Activated T-helper 1 cell treated with anti-CD3 and anti-CD28 coated beads, Interleukin-12 subunit alpha, Interleukin-12 subunit beta, Interleukin-2, Interleukin-4 antibody, amounts not matched to agents 30 ng/mL and 10 ng/mL and 1 ng/mL, durations not matched to agents 14 hours and 24 hours and 36 hours (primary cell): ENCODE measurements at regions not wholly inside any gene's neighbourhood (a gene's known extent, or its start where the extent isn't known, plus 50 kb on each side); places are given as distances from the start of the nearest gene placed in this dataset.

Experiments used
- DNase-seq: peaks from one replicate; pipeline ENCODE4 v3.0.0; 2021; ENCODE audit warnings: low spot score
- H3K27ac Mint-ChIP-seq: one replicate; pipeline ENCODE4 v1.8.0; 2021; ENCODE audit warnings: mild to moderate bottlenecking, mixed read lengths
- H3K27me3 Mint-ChIP-seq: one replicate; pipeline ENCODE4 v1.8.0; 2022; ENCODE audit warnings: mild to moderate bottlenecking, moderate library complexity, mixed read lengths; ENCODE audit not compliant: insufficient read depth
- H3K36me3 Mint-ChIP-seq: one replicate; pipeline ENCODE4 v1.8.0; 2021; ENCODE audit warnings: low read depth, mixed read lengths
- H3K4me1 Mint-ChIP-seq: one replicate; pipeline ENCODE4 v1.8.0; 2021; ENCODE audit warnings: low read depth, mixed read lengths
- H3K4me3 Mint-ChIP-seq: one replicate; pipeline ENCODE4 v1.8.0; 2021; ENCODE audit warnings: mild to moderate bottlenecking, moderate library complexity, mixed read lengths
- H3K9me3 Mint-ChIP-seq: one replicate; pipeline ENCODE4 v1.8.0; 2021; ENCODE audit warnings: mixed read lengths
- intact Hi-C: fragments of 100-400 bp; cut with micrococcal nuclease; formaldehyde crosslinking; loops from one replicate; pipeline ENCODE4 v1.15.1; 2024

DNA sequence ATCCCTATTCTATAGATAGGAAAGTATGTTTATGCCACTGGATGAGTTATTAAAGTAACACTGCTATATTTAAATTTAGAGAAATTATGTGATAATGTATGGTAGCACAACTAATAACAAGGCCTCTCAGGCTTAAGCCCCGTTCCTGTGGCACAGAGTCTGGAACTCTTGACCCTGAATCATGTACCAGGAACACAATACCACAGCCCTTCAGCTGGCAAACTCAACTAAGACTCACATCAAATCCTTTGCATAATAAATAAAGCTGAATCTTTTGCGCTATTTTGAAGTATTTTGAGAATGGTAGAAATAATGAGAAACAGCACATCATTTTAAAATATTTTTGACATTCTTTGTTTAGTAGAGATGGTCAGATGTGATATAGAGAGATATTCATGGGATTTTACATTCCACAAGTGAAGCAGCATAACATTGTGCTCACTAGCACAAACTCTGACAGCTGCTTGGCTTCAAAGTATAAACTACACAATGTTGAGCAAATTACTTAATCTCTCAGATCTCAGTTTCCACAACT, 478.4 kb upstream of the FAM241A start:
- Mint-ChIP-seq H3K27me3 (no peaks in the 10 kb centered on the region), H3K9me3 (no peaks in the 10 kb centered on the region), H3K4me3 (no peak overlapping the region), H3K27ac (no peak overlapping the region), H3K4me1 (no peaks in the 10 kb centered on the region), H3K36me3 (no peaks in the 10 kb centered on the region)
- DNase-seq = no peak
- intact Hi-C loops = no loop called here

DNA sequence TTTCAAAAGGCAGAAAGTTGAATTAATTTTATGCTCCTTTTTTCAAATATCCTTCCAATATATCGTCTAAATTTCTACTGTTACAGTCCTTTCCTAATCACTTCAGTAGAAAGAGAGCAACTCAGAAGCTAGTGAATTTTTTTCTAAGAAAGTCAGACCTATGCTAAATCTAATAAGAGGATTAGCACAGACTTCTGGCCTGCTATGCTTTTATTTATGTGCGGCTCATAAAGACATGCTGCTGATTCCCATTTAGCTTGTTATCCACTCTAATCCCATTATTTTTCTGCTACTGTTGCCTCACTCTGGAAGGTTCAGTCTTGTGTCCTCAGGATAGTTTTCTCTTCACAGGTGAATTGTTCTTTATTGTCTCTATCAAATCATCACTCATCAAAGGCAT, 473.5 kb upstream of the FAM241A start:
- Mint-ChIP-seq H3K9me3 (no peaks in the 10 kb centered on the region), H3K27ac (no peak overlapping the region), H3K4me3 (no peak overlapping the region), H3K36me3 (no peaks in the 10 kb centered on the region), H3K27me3 (no peaks in the 10 kb centered on the region), H3K4me1 (no peaks in the 10 kb centered on the region)
- intact Hi-C loops = no loop called here
- DNase-seq = no peak

DNA sequence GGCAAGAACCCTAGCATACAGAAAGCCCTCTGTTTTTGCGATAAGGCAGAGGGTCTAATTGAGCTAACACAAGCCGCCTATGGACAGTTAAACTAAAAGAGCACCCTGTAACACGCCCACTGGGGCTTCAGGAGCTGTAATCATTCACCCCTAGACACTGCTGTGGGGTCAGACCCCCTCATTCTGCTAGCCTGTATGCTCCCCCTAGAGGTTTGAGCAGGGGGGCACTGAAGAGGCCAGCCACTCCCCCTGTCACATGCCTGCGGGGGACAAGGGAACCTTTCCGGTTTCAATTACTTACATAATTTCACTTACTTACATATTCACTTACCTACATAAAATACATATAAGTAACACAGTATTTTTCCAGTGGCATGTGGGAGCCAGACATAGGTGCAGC, 469.5 kb upstream of the FAM241A start:
- intact Hi-C loops = no loop called here
- Mint-ChIP-seq H3K4me1 (no peaks in the 10 kb centered on the region), H3K9me3 (no peaks in the 10 kb centered on the region), H3K27ac (no peak overlapping the region), H3K27me3 (no peaks in the 10 kb centered on the region), H3K36me3 (no peaks in the 10 kb centered on the region), H3K4me3 (no peak overlapping the region)
- no peak for DNase-seq

DNA sequence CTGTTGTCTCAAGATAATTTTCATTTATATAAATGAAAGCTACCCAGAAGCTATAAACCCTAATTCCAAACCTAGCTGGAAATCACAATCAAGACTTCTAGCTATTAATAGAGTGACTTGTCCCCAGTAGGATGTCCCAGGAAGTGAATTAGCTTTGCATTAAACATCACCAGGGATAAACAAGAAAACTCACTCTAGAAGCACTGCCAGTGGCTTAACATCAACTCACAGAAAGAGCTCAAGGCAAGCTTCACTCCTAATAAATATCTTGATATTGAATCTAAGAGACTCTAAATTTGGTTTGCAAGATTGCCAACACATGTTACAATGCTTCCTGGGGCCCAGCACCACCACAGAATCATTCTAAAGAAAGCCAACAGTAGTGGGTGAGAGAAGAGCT, 468.7 kb upstream of the FAM241A start:
- no peaks in the 10 kb centered on the region for H3K9me3 Mint-ChIP-seq
- no peaks in the 10 kb centered on the region for H3K4me1 Mint-ChIP-seq
- H3K4me3 Mint-ChIP-seq = no peak overlapping the region

DNA sequence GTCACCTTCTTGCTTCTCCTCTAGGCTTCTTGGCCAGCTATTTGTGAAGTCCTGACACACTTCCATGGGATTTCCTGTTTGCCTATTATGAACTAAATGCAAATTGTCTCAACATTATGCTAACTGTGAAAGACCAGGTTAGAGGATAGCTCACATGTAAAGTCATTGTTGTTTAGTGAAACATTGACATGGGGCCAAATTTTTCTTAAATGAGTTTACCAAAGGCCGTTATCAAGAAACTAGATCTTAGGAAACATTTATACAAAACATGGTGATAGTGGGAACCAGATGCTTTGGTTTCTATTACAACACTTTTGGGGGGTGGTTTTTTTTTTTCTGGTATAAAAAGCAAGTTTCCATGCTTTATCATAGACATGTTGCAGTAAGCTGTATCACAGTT, 466.8 kb upstream of the FAM241A start:
- intact Hi-C loops = no loop called here
- Mint-ChIP-seq H3K27me3 (no peaks in the 10 kb centered on the region), H3K9me3 (no peaks in the 10 kb centered on the region), H3K4me1 (no peaks in the 10 kb centered on the region), H3K36me3 (no peaks in the 10 kb centered on the region), H3K4me3 (no peak overlapping the region), H3K27ac (no peak overlapping the region)
- DNase-seq = no peak

More for the DNA sequence above, 468.7 kb upstream of the FAM241A start:
- Mint-ChIP-seq H3K36me3 (no peaks in the 10 kb centered on the region), H3K27ac (no peak overlapping the region), H3K27me3 (no peaks in the 10 kb centered on the region)
- intact Hi-C loops = no loop called here
- DNase-seq = no peak

DNA sequence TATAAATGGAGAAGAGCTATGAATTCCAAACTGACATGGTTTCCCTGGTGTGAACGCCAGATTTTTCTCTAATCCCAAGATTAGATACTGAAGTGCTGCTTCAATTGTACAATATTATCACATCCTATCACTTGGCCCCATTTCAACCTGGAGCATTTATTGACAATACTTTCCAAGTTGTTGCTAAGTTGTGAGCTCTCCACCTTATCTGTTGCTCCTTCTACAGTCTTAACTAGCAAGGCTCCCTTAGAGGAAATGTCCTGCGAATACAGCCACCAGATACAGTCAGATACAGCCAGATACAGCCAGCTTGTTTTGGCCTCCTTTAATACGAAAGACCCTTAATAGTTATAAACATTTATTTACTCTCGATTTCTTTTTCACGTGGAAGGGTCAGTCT, 466.3 kb upstream of the FAM241A start:
- no peaks in the 10 kb centered on the region for H3K4me1 Mint-ChIP-seq
- no peaks in the 10 kb centered on the region for H3K27me3 Mint-ChIP-seq
- H3K36me3 Mint-ChIP-seq = no peaks in the 10 kb centered on the region
- intact Hi-C loops = no loop called here
- no peak overlapping the region for H3K27ac Mint-ChIP-seq
- DNase-seq = no peak
- H3K4me3 Mint-ChIP-seq = no peak overlapping the region
- H3K9me3 Mint-ChIP-seq = no peaks in the 10 kb centered on the region

DNA sequence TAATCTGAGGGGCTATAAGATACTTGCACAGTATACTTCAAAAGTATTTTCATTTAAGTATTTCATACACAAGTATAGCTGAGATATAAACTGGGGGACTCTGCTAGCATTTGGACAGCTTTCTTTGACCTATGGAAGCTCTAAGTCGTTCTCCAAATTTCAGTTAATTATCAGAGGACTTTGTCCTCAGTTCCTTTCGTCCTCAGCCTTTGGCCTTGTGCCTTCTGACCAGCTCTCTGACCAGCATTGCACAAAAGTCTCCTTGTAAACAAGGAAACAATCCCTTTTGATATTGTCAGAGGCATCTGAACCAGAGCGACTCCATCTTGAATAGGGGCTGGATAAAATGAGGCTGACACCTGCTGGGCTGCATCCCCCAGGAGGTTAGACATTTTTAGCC, 464.0 kb upstream of the FAM241A start:
- intact Hi-C loops = no loop called here
- H3K4me3 Mint-ChIP-seq = no peak overlapping the region
- no peaks in the 10 kb centered on the region for H3K27me3 Mint-ChIP-seq
- no peaks in the 10 kb centered on the region for H3K9me3 Mint-ChIP-seq
- DNase-seq = no peak
- no peak overlapping the region for H3K27ac Mint-ChIP-seq
- no peaks in the 10 kb centered on the region for H3K36me3 Mint-ChIP-seq
- H3K4me1 Mint-ChIP-seq = no peaks in the 10 kb centered on the region

DNA sequence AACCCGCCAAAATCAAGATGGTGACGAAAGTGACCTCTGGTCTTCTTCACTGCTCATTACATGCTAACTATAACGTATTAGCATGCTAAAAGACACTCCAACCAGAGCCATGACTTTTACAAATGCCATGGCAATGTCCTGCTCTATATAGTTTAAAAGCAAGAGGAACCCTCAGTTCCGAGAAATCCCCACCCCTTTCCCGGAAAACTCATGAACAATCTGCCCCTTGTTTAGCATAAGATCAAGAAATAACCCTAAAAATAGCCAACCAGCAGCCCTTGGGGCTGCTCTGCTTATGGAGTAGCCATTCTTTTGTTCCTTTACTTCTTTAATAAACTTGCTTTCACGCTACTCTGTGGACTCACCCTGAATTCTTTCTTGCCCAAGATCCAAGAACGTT, 463.5 kb upstream of the FAM241A start:
- Mint-ChIP-seq H3K27me3 (no peaks in the 10 kb centered on the region), H3K27ac (no peak overlapping the region), H3K4me3 (no peak overlapping the region), H3K36me3 (no peaks in the 10 kb centered on the region), H3K4me1 (no peaks in the 10 kb centered on the region), H3K9me3 (no peaks in the 10 kb centered on the region)
- intact Hi-C loops = no loop called here
- no peak for DNase-seq

DNA sequence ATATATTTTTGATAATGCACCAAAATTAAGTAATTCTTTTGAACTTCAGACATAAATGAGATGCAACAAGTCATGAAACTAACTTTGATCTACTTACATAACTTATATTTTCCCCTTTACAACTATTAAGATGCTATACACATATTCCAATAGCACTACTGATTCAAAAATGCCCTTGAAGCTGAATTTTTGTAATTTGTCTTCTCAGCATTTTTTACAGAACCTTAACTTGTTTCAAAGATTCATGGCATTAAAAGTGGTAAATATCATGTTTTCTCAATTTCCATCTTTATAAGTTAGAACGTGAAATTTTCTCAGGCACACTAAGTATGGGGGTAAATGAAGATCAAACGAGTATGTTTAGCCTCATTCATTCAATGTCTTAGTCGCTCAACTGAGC, 460.0 kb upstream of the FAM241A start:
- no peaks in the 10 kb centered on the region for H3K9me3 Mint-ChIP-seq
- H3K36me3 Mint-ChIP-seq = no peaks in the 10 kb centered on the region
- H3K27ac Mint-ChIP-seq = no peak overlapping the region
- DNase-seq = no peak
- no peaks in the 10 kb centered on the region for H3K27me3 Mint-ChIP-seq
- no peaks in the 10 kb centered on the region for H3K4me1 Mint-ChIP-seq
- intact Hi-C loops = no loop called here
- no peak overlapping the region for H3K4me3 Mint-ChIP-seq

DNA sequence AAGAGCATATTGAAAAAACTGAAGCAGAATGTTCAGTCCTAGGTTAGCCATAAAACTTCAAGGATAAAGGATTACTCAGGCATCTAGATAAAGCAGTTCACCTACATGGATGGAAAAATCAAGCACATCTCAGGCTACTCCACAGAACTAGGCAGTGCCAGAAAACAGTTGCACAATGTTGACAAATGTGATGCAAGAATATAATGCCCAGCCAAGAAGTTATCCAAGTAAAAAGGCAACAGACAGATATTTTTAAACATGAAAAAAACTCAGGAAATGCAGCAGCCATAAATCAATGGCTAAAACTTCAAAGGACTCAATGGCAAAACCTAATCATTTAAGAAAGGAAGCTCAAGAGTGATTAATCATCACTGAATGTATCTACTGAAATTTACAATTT, 456.0 kb upstream of the FAM241A start:
- Mint-ChIP-seq H3K4me1 (no peaks in the 10 kb centered on the region), H3K27ac (no peak overlapping the region), H3K9me3 (no peaks in the 10 kb centered on the region), H3K27me3 (no peaks in the 10 kb centered on the region), H3K4me3 (no peak overlapping the region), H3K36me3 (no peaks in the 10 kb centered on the region)
- no peak for DNase-seq
- intact Hi-C loops = no loop called here

DNA sequence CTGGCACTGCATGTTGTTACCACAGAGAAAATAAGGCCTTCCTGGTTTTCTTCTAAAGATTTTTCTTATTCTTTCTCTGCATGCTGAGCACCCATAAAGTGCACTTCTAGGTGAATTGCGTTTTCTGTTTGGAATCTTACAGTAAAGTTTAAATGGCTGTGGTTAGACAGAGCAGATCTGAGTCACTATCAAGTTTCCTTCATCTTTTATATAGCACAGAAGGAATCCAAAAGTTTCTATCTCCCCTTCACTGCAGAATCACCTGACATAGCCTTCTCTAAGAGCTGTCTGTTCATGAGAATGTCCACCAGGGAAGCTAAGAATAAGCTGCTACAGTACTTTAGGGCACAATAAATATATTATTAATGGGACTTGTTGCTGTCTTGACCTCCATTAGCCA, 455.5 kb upstream of the FAM241A start:
- Mint-ChIP-seq H3K9me3 (no peaks in the 10 kb centered on the region), H3K27ac (no peak overlapping the region), H3K4me1 (no peaks in the 10 kb centered on the region), H3K36me3 (no peaks in the 10 kb centered on the region), H3K27me3 (no peaks in the 10 kb centered on the region), H3K4me3 (no peak overlapping the region)
- DNase-seq = no peak
- intact Hi-C loops = no loop called here

DNA sequence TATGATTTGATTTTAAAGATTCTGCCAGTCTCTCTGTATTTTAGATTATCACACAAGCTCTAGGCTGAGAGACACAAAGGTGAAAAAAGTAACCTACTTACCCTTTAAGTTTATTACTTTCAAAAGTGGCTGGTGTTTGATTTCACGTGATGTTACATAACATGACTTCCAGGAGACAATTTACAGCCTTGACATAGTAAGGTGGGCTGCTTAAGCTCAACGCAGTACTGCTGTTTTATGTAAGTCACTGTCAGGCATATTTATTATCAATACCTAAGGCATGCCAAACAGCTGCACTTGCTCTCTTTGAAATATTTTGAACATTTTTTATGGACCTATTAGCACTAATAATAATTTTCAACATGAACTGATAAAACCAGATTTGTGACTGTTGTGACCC, 451.5 kb upstream of the FAM241A start:
- intact Hi-C loops = no loop called here
- no peaks in the 10 kb centered on the region for H3K36me3 Mint-ChIP-seq

DNA sequence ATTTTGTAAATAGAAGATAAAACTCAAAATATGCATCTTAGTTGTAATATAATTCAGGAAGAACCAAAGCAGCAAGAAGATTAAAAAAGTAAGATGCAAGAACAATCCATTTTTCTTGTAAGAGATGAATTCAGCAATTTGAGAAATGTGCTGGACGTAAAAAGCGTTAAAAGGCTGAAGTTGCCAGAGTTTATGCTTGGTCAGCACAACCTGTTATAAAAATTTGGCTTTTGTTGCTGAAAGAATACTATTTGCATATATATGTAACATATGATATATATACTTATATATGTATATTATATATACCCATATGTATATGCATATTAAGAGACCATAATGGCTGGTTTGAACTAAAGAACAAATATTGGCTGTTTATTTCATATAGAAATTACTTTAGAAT, 449.6 kb upstream of the FAM241A start:
- intact Hi-C loops = no loop called here
- Mint-ChIP-seq H3K4me3 (no peak overlapping the region), H3K36me3 (no peaks in the 10 kb centered on the region), H3K27ac (no peak overlapping the region), H3K4me1 (no peaks in the 10 kb centered on the region), H3K27me3 (no peaks in the 10 kb centered on the region), H3K9me3 (no peaks in the 10 kb centered on the region)
- DNase-seq = no peak

More for the DNA sequence above, 451.5 kb upstream of the FAM241A start:
- Mint-ChIP-seq H3K4me1 (no peaks in the 10 kb centered on the region), H3K27ac (no peak overlapping the region), H3K4me3 (no peak overlapping the region), H3K9me3 (no peaks in the 10 kb centered on the region), H3K27me3 (no peaks in the 10 kb centered on the region)
- DNase-seq = no peak

DNA sequence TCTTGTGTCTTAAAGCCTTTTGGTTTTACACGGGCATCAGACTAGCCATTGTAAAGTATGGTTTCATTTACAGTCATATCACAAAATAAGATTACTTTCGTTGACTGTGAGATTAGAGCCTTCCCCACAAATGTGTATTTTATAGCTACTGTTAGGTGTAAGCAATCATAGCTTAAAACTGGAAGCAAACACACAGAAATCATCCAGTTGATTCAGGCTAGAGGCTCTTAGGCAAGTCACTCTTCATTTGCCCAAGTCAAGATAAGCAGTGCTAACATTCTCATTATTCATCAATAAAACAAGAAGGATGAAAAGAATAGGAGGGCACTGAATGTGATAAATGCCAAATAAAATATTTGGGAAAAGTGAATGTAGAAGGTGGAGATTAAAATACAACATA, 448.7 kb upstream of the FAM241A start:
- Mint-ChIP-seq H3K9me3 (no peaks in the 10 kb centered on the region), H3K4me3 (no peak overlapping the region), H3K27ac (no peak overlapping the region), H3K27me3 (no peaks in the 10 kb centered on the region), H3K4me1 (no peaks in the 10 kb centered on the region), H3K36me3 (no peaks in the 10 kb centered on the region)
- no peak for DNase-seq
- intact Hi-C loops = no loop called here
